H9 (cell line): ENCODE measurements at regions not wholly inside any gene's neighbourhood (a gene's known extent, or its start where the extent isn't known, plus 50 kb on each side); places are given as distances from the start of the nearest gene placed in this dataset.

Experiments used
- DNase-seq: peaks from one replicate; pipeline ENCODE4 v3.0.0-alpha.2; 2017
- H2AFZ ChIP-seq: one replicate; pipeline ENCODE4 v1.6.1; 2013; ENCODE audit warnings: mild to moderate bottlenecking, low read length, control low read depth, moderate library complexity
- H2AK5ac ChIP-seq: 2 replicates; pipeline ENCODE4 v1.6.1; 2013; ENCODE audit warnings: low read length, control low read depth, mixed read lengths; ENCODE audit not compliant: insufficient read length
- H2BK120ac ChIP-seq: one replicate; pipeline ENCODE4 v1.6.1; 2013; ENCODE audit warnings: low read depth, mild to moderate bottlenecking, low read length, control low read depth, inconsistent platforms; ENCODE audit not compliant: poor library complexity, severe bottlenecking
- H2BK12ac ChIP-seq: 2 replicates; pipeline ENCODE4 v1.6.1; 2013; ENCODE audit warnings: low read length, control low read depth, mixed read lengths, low read depth; ENCODE audit not compliant: insufficient read length
- H2BK15ac ChIP-seq: 2 replicates; pipeline ENCODE4 v1.6.1; 2013; ENCODE audit warnings: low read depth, low read length, control low read depth
- H2BK20ac ChIP-seq: one replicate; pipeline ENCODE4 v1.6.1; 2013; ENCODE audit warnings: low read depth, mild to moderate bottlenecking, low read length, control low read depth, inconsistent platforms; ENCODE audit not compliant: poor library complexity, severe bottlenecking
- H2BK5ac ChIP-seq: 2 replicates; pipeline ENCODE4 v1.6.1; 2013; ENCODE audit warnings: low read length, control low read depth, mixed read lengths; ENCODE audit not compliant: insufficient read length
- H3K14ac ChIP-seq: 2 replicates; pipeline ENCODE4 v1.6.1; 2013; ENCODE audit warnings: low read length, control low read depth; ENCODE audit not compliant: insufficient read depth
- H3K18ac ChIP-seq: 2 replicates; pipeline ENCODE4 v1.6.1; 2013; ENCODE audit warnings: low read depth, mild to moderate bottlenecking, mixed read lengths, low read length, control low read depth; ENCODE audit not compliant: insufficient read length
- H3K23ac ChIP-seq: 2 replicates; pipeline ENCODE4 v1.6.1; 2013; ENCODE audit warnings: low read length, control low read depth, mixed read lengths, low read depth; ENCODE audit not compliant: insufficient read length
- H3K23me2 ChIP-seq: 2 replicates; pipeline ENCODE4 v1.6.1; 2013; ENCODE audit warnings: low read depth, mild to moderate bottlenecking, mixed read lengths, low read length, control low read depth; ENCODE audit not compliant: insufficient read length, poor library complexity, severe bottlenecking
- H3K27ac ChIP-seq: 2 replicates; pipeline ENCODE4 v1.5.1; 2013; ENCODE audit warnings: low read length, control low read depth, mixed read lengths, low read depth; ENCODE audit not compliant: insufficient read length
- H3K27me3 ChIP-seq: 2 replicates; pipeline ENCODE4 v1.6.1; 2013; ENCODE audit warnings: low read length, control low read depth, inconsistent platforms; ENCODE audit not compliant: insufficient read depth
- H3K4ac ChIP-seq: 2 replicates; pipeline ENCODE4 v1.6.1; 2013; ENCODE audit warnings: low read depth, mild to moderate bottlenecking, control low read depth, inconsistent platforms, low read length, moderate library complexity
- H3K4me1 ChIP-seq: 2 replicates; pipeline ENCODE4 v1.6.1; 2013; ENCODE audit warnings: low read length, control low read depth, inconsistent platforms; ENCODE audit not compliant: insufficient read depth
- H3K4me2 ChIP-seq: 2 replicates; pipeline ENCODE4 v1.6.1; 2013; ENCODE audit warnings: low read length, control low read depth, mixed read lengths; ENCODE audit not compliant: insufficient read length, insufficient read depth
- H3K56ac ChIP-seq: 2 replicates; pipeline ENCODE4 v1.6.1; 2013; ENCODE audit warnings: low read depth, mild to moderate bottlenecking, mixed read lengths, low read length, control low read depth; ENCODE audit not compliant: insufficient read length
- H3K79me1 ChIP-seq: 2 replicates; pipeline ENCODE4 v1.6.1; 2013; ENCODE audit warnings: low read depth, mild to moderate bottlenecking, moderate library complexity, low read length, control low read depth, inconsistent platforms; ENCODE audit not compliant: insufficient read depth, poor library complexity, severe bottlenecking
- H3K79me2 ChIP-seq: 2 replicates; pipeline ENCODE4 v1.6.1; 2013; ENCODE audit warnings: low read length, control low read depth, inconsistent platforms; ENCODE audit not compliant: insufficient read depth
- H3K9ac ChIP-seq: 2 replicates; pipeline ENCODE4 v1.6.1; 2013; ENCODE audit warnings: low read length, control low read depth, mixed read lengths; ENCODE audit not compliant: insufficient read length; ENCODE audit errors: extremely low read depth
- H3K9me3 ChIP-seq: one replicate; pipeline ENCODE4 v1.6.1; 2013; ENCODE audit warnings: low read depth, low read length, inconsistent platforms; ENCODE audit not compliant: control insufficient read depth
- H3T11ph ChIP-seq: one replicate; pipeline ENCODE4 v1.6.1; 2013; ENCODE audit warnings: mild to moderate bottlenecking, low read length, control low read depth, inconsistent platforms
- H4K20me1 ChIP-seq: one replicate; pipeline ENCODE4 v1.6.1; 2013; ENCODE audit not compliant: control insufficient read depth, insufficient read length, insufficient read depth
- H4K5ac ChIP-seq: 2 replicates; pipeline ENCODE4 v1.6.1; 2013; ENCODE audit warnings: low read depth, mild to moderate bottlenecking, mixed read lengths, low read length, control low read depth; ENCODE audit not compliant: insufficient read length
- H4K8ac ChIP-seq: replicated peaks from 2 replicates; pipeline ENCODE4 v1.6.1; 2013; ENCODE audit warnings: low read length, control low read depth, mixed read lengths, low read depth; ENCODE audit not compliant: insufficient read length
- H4K91ac ChIP-seq: 2 replicates; pipeline ENCODE4 v1.6.1; 2013; ENCODE audit warnings: low read depth, mild to moderate bottlenecking, moderate library complexity, mixed read lengths, low read length, control low read depth; ENCODE audit not compliant: insufficient read length
- H3K27ac Mint-ChIP-seq, 3 experiments: 2 replicates in 2 of 3; 3 replicates in 1 of 3; pipeline ENCODE4 v1.8.0; 2020 to 2021; ENCODE audit warnings: mixed read lengths in 3 of 3, mild to moderate bottlenecking in 1 of 3, moderate library complexity in 1 of 3
- H3K27me3 Mint-ChIP-seq: 2 replicates; pipeline ENCODE4 v1.8.0; 2021; ENCODE audit warnings: low read depth, mild to moderate bottlenecking, moderate library complexity, mixed read lengths
- H3K36me3 Mint-ChIP-seq, 3 experiments: 2 replicates in 2 of 3; 3 replicates in 1 of 3; pipeline ENCODE4 v1.8.0; 2020 to 2021; ENCODE audit warnings: low read depth in 3 of 3, mixed read lengths in 3 of 3; ENCODE audit not compliant: insufficient read depth in 1 of 3
- H3K4me1 Mint-ChIP-seq, 2 experiments: 2 replicates each; pipeline ENCODE4 v1.8.0; 2020; ENCODE audit warnings: mixed read lengths in 2 of 2
- H3K4me3 Mint-ChIP-seq, 2 experiments: 2 replicates in 1 of 2; 3 replicates in 1 of 2; pipeline ENCODE4 v1.8.0; 2020 to 2021; ENCODE audit warnings: mild to moderate bottlenecking in 2 of 2, mixed read lengths in 2 of 2, moderate library complexity in 1 of 2
- H3K9me3 Mint-ChIP-seq, 2 experiments: 2 replicates in 1 of 2; 3 replicates in 1 of 2; pipeline ENCODE4 v1.8.0; 2020; ENCODE audit warnings: mild to moderate bottlenecking in 2 of 2, mixed read lengths in 2 of 2, moderate library complexity in 1 of 2
- CTCF ChIP-seq: fragments of 200-600 bp; sonication (generic); conservative IDR thresholded peaks from 3 replicates; pipeline ENCODE4 v1.8.0; 2021; ENCODE audit warnings: antibody characterized with exemption, mild to moderate bottlenecking
- WGBS: extraction: QIAGEN DNeasy Blood & Tissue Kit; methylation state at CpG from one replicate; pipeline ENCODE4 v1.1.7; 2013; ENCODE audit warnings: missing lambda C conversion rate, low lambda C conversion rate, mixed read lengths; ENCODE audit not compliant: insufficient read length; ENCODE audit errors: extremely low coverage; 5-methylcytosine and 5-hydroxymethylcytosine counted together

GRCh38 chr18:8990276-8991031 is 112.0 kb upstream of the NDUFV2 start:
- H2BK12ac ChIP-seq: no peak overlapping the region
- no peak overlapping the region for H3K4ac ChIP-seq
- H3K4me2 ChIP-seq: no peak overlapping the region
- H3K27me3 ChIP-seq: no peaks in the 10 kb centered on the region
- no peaks in the 10 kb centered on the region for H3K9me3 ChIP-seq
- no peak overlapping the region for H2AK5ac ChIP-seq
- no peak overlapping the region for H3K9ac ChIP-seq
- H2AFZ ChIP-seq: no peak overlapping the region
- H3K27me3 Mint-ChIP-seq: no peaks in the 10 kb centered on the region
- TF ChIP-seq CTCF: no peak
- no peak overlapping the region for H3K4me3 Mint-ChIP-seq
- no peak overlapping the region for H4K8ac ChIP-seq
- H2BK120ac ChIP-seq: no peak overlapping the region
- H3K23me2 ChIP-seq: no peaks in the 10 kb centered on the region
- no peak overlapping the region for H3K18ac ChIP-seq
- no peaks in the 10 kb centered on the region for H3K79me2 ChIP-seq
- no peaks in the 10 kb centered on the region for H3K9me3 Mint-ChIP-seq
- H3K27ac ChIP-seq: no peak overlapping the region
- no peak overlapping the region for H2BK20ac ChIP-seq
- no peak overlapping the region for H3K23ac ChIP-seq
- no peak overlapping the region for H3T11ph ChIP-seq
- no peak overlapping the region for H2BK5ac ChIP-seq
- no peaks in the 10 kb centered on the region for H3K79me1 ChIP-seq
- no peak overlapping the region for H4K5ac ChIP-seq
- H3K56ac ChIP-seq: no peak overlapping the region
- no peak overlapping the region for H4K91ac ChIP-seq
- no peak for DNase-seq
- no peaks in the 10 kb centered on the region for H3K36me3 Mint-ChIP-seq
- 100% methylated on average over 1 of the region's 27 CpGs for WGBS
- no peak overlapping the region for H2BK15ac ChIP-seq
- H4K20me1 ChIP-seq: no peaks in the 10 kb centered on the region
- peaks cover 6 to 16% of the 10 kb centered on the region in 2 experiments for H3K4me1 Mint-ChIP-seq
- 0 out of 7 replicates have a peak overlapping the region, but pooled peaks of 1 of the 3 experiments have one; percentile 18 for H3K27ac Mint-ChIP-seq
- H3K14ac ChIP-seq: no peak overlapping the region
- no peaks in the 10 kb centered on the region for H3K4me1 ChIP-seq
